Activated CD4-positive, alpha-beta memory T cell treated with anti-CD3 and anti-CD28 coated beads, Interleukin-2, amount 10 ng/mL, durations not matched to agents 7 days and 5 days (primary cell): ENCODE measurements at regions not wholly inside any gene's neighbourhood (a gene's known extent, or its start where the extent isn't known, plus 50 kb on each side); places are given as distances from the start of the nearest gene placed in this dataset.

Source experiments
- CTCF ChIA-PET: fragments of 350-600 bp; sonication (Branson Sonifier 250); formaldehyde crosslinking; loops from one replicate; lab custom pipeline; 2021; ENCODE audit warnings: antibody characterized with exemption, inconsistent platforms; lab: Charles Lee
- POLR2A ChIA-PET: fragments of 350-600 bp; sonication (Branson Sonifier 250); formaldehyde crosslinking; loops from one replicate; lab custom pipeline; 2021; ENCODE audit warnings: antibody characterized with exemption; lab: Charles Lee
- DNase-seq: peaks from one replicate; pipeline ENCODE4 v3.0.0-alpha.2; 2020
- H3K27ac Mint-ChIP-seq: one replicate; pipeline ENCODE4 v1.8.0; 2021; ENCODE audit warnings: mild to moderate bottlenecking, mixed read lengths
- H3K27me3 Mint-ChIP-seq: one replicate; pipeline ENCODE4 v1.8.0; 2021; ENCODE audit warnings: mixed read lengths
- H3K36me3 Mint-ChIP-seq: one replicate; pipeline ENCODE4 v1.8.0; 2021; ENCODE audit warnings: low read depth, mixed read lengths
- H3K4me1 Mint-ChIP-seq: one replicate; pipeline ENCODE4 v1.8.0; 2021; ENCODE audit warnings: mixed read lengths
- H3K4me3 Mint-ChIP-seq: one replicate; pipeline ENCODE4 v1.8.0; 2021; ENCODE audit warnings: mild to moderate bottlenecking, mixed read lengths
- H3K9me3 Mint-ChIP-seq: one replicate; pipeline ENCODE4 v1.8.0; 2021; ENCODE audit warnings: mixed read lengths

DNA sequence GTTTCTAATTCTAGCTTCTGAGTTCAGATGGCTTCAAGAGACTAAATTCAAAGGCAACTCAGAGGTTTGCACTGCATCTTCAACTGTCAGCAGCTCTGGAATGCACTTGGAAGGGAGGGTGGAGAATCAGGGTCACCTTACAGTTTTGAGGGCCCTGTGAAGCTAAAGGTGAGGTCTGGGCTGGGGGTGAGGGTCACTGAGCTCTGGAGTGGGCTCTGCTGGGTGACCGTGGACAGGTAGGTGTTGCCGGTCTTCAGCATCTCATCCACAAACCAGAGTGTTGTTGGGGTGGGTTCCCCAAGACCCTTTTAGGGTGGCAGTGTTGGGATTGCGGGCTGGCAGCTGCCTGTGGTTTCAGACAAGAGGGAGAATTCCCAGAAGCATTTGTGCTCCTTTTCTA lies 70.1 kb upstream of the CXCR4 start:
- H3K9me3 Mint-ChIP-seq, result peaks cover 5% of the 10 kb centered on the region
- peaks cover 2% of the 10 kb centered on the region for H3K27me3 Mint-ChIP-seq
- DNase-seq, result no peak
- H3K36me3 Mint-ChIP-seq, result peaks cover 5% of the 10 kb centered on the region
- ChIA-PET POLR2A (no interaction called here), CTCF (no interaction called here)
- H3K4me1 Mint-ChIP-seq, result no peaks in the 10 kb centered on the region
- no peak overlapping the region for H3K27ac Mint-ChIP-seq
- no peak overlapping the region for H3K4me3 Mint-ChIP-seq

DNA sequence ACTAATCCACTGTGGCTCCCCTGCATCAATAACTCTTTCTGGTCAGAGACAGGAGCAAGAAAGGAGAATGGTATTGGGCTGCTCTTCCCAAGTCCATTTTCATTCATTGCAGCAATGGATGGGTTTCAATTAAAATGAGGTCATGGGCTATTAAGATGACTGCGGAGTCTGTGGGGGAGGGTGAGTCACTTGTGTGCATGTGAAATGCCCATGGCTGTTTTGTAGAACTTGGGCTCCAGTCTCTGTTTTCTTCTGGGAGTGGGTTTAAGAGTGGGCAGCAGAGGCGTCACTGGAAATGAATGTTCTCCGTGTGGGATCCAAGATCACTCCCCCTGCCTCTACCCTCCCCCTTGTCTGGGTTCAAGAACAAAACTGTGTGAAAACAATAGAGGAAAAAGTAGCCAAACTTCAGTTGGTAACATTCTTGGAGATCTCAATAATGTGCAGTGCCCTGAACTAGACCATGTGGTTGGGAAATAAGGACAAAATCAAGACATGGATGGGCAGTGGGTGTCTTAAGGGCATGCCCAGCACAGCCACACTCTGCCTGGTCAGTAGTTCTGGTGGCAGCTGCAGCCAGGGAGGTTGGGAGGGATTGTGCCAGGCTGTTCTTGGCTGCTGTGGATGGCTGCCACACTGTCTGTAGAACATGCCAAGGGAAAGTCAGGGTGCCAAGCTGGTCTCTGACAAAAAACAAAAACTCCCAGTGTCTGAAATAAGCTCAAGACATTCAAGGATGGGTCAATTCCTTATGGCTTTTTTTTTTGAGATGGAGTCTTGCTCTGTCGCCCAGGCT lies 68.2 kb upstream of the CXCR4 start:
- CTCF ChIA-PET, result no interaction called here
- DNase-seq, result no peak

DNA sequence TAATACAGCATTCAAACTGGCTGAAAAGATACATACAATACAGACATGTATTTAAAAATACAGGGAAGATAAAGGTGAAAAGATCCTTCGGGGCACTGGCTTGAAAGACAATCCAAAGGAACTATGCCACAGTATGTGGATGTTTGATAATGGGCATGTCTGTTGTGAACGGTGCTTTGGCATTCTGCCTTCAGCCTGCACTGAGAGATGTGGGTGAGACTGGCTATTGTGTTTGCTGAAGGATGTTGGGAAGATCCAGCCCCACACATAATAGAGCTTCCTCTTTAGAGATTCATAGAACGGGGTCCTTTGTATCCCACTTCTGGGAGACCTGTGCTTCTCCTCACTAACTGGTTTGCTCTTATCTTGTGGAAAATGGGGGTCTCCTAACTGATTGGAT lies 65.1 kb upstream of the CXCR4 start:
- Mint-ChIP-seq H3K4me3 (no peak overlapping the region), H3K9me3 (peaks cover 20% of the 10 kb centered on the region), H3K36me3 (peaks cover 7% of the 10 kb centered on the region), H3K4me1 (peaks cover 5% of the 10 kb centered on the region), H3K27me3 (peaks cover 6% of the 10 kb centered on the region), H3K27ac (no peak overlapping the region)
- ChIA-PET CTCF (no interaction called here), POLR2A (no interaction called here)
- no peak for DNase-seq

More for the DNA sequence above, 68.2 kb upstream of the CXCR4 start:
- POLR2A ChIA-PET, result no interaction called here
- Mint-ChIP-seq H3K4me1 (no peaks in the 10 kb centered on the region), H3K4me3 (no peak overlapping the region), H3K9me3 (peaks cover 9% of the 10 kb centered on the region), H3K36me3 (peaks cover 5% of the 10 kb centered on the region), H3K27me3 (peaks cover 2% of the 10 kb centered on the region), H3K27ac (no peak overlapping the region)

DNA sequence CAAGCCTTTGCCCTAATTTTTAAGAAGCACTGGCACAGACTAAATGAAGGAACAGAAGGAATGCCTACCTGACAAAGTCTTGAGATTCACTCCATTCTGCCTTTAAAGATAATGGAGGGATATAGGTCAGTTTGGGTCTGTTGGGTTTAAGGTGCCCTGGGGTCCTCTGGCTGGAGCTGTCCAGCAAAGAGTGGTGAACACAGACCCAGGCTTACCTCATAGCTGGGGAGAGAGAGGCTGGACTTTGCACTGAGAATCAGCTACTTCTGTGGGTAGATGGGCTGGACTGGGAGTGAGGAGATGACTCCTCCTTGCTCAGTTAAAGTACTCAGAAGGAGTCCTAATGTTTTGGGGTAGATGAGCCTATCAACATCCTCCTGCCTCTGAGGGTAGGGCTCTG lies 64.4 kb upstream of the CXCR4 start:
- peaks cover 5% of the 10 kb centered on the region for H3K36me3 Mint-ChIP-seq
- no peak overlapping the region for H3K27ac Mint-ChIP-seq
- ChIA-PET POLR2A (no interaction called here), CTCF (no interaction called here)
- DNase-seq, result no peak
- no peak overlapping the region for H3K4me3 Mint-ChIP-seq
- peaks cover 5% of the 10 kb centered on the region for H3K4me1 Mint-ChIP-seq
- peaks cover 6% of the 10 kb centered on the region for H3K27me3 Mint-ChIP-seq
- H3K9me3 Mint-ChIP-seq, result peaks cover 20% of the 10 kb centered on the region

DNA sequence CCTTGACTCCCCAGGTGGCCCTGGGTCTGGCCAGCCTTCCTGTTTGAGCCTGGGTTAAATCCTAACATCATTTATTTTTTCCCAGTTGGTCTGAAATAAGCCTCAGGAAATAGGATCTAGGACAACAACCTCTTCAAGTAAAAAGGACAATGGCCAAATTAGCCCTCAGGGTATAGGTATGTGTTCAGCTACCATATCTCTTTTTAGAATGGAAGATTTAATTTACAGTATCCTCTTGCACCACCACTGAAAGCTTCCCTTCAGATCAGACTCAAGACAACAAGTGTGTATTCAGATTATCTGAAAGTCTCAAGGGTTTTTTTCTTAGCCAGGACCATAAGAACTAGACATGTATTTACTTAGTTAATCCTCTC lies 61.6 kb upstream of the CXCR4 start:
- Mint-ChIP-seq H3K4me3 (no peak overlapping the region), H3K9me3 (peaks cover 23% of the 10 kb centered on the region), H3K36me3 (peaks cover 2% of the 10 kb centered on the region), H3K4me1 (peaks cover 5% of the 10 kb centered on the region), H3K27ac (no peak overlapping the region), H3K27me3 (peaks cover 13% of the 10 kb centered on the region)
- no peak for DNase-seq
- ChIA-PET CTCF (no interaction called here), POLR2A (no interaction called here)

DNA sequence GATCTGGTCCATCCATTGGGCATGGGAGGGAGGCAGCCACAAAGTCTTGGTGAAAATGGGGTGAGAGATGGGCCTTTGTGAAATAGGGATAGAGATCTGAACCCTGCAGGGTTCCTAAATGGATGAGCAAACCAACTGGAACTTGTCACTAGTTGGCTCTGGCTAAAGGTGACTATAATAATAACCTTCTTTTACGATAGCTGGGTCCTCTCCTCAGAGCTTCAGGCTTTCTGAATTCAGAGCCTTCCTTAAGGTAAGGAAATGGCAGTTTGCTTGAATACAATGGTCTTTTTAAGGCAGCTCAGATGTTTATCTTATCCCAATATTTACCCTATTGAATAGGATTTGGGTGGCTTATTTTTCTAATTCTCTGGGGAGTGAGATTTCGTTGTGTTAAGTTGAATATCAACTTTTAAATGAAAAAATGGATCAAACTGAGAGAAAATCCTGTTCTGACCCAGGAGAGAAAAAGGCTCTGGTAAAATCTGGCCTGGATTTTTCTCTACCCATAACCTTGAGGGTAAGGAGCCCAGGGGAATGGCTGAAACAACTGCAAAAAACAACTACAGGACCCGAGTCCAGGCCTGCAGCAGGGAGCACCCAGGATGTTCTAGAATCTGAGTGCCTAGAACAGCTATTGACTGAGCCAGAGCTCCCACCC lies 61.1 kb upstream of the CXCR4 start:
- Mint-ChIP-seq H3K9me3 (peaks cover 22% of the 10 kb centered on the region), H3K27me3 (peaks cover 12% of the 10 kb centered on the region), H3K4me1 (peaks cover 5% of the 10 kb centered on the region), H3K36me3 (peaks cover 2% of the 10 kb centered on the region), H3K27ac (no peak overlapping the region), H3K4me3 (no peak overlapping the region)
- ChIA-PET POLR2A (no interaction called here), CTCF (no interaction called here)
- DNase-seq, result no peak

DNA sequence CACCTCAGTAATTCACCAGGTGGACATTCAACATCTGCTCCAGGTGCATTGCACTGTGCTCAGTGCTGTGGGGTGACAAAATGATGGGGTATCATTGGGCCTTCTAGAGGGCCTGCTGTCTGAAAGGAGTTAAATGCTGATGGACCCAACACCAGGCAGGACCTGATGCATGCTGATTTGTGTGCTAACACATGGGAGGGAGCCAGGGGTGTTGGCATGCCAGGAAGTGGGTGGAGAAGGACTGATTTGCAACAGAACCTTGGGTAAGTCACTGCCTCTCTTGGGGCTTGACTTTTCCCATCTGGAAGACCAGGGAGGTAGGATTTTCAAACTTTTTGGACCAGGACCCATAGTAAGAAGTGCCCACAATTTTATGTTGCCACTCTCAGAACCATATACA lies 57.9 kb upstream of the CXCR4 start:
- POLR2A ChIA-PET, result no interaction called here
- peaks cover 11% of the 10 kb centered on the region for H3K4me1 Mint-ChIP-seq

DNA sequence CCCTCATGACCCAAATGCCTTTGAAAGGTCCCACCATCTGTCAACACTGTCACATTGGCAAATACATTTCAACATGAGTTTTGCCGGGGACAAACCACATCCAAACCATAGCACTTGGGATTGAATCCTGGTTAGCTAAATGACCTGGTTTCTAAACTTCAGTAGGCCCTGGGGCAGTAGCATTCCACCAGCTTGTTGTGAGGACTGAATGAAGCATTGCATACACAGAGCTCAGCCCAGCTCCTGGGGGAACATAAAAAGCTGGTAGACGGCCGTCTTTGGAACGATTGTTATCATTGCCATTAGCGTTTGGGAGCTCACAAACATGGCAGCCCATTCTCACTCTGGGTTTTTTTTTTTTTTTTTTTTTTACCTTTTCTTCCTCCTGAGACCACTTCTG lies 57.5 kb upstream of the CXCR4 start:
- Mint-ChIP-seq H3K4me3 (no peak overlapping the region), H3K27ac (no peak overlapping the region), H3K36me3 (peaks cover 2% of the 10 kb centered on the region), H3K27me3 (peaks cover 15% of the 10 kb centered on the region), H3K4me1 (peaks cover 11% of the 10 kb centered on the region), H3K9me3 (peaks cover 19% of the 10 kb centered on the region)
- POLR2A ChIA-PET, result no interaction called here
- CTCF ChIA-PET, result interaction anchor here (0.7 kb wide), 2 partner anchors 48 to 1050 kb away, joined by 3 read pairs; no protein-coding TSS in a partner anchor
- no peak for DNase-seq

More for the DNA sequence above, 57.9 kb upstream of the CXCR4 start:
- peaks cover 19% of the 10 kb centered on the region for H3K9me3 Mint-ChIP-seq
- CTCF ChIA-PET, result interaction anchor here (0.7 kb wide), 2 partner anchors 47 to 1050 kb away, joined by 3 read pairs; no protein-coding TSS in a partner anchor
- H3K27me3 Mint-ChIP-seq, result peaks cover 15% of the 10 kb centered on the region
- DNase-seq, result no peak
- peaks cover 2% of the 10 kb centered on the region for H3K36me3 Mint-ChIP-seq
- no peak overlapping the region for H3K4me3 Mint-ChIP-seq
- H3K27ac Mint-ChIP-seq, result no peak overlapping the region

DNA sequence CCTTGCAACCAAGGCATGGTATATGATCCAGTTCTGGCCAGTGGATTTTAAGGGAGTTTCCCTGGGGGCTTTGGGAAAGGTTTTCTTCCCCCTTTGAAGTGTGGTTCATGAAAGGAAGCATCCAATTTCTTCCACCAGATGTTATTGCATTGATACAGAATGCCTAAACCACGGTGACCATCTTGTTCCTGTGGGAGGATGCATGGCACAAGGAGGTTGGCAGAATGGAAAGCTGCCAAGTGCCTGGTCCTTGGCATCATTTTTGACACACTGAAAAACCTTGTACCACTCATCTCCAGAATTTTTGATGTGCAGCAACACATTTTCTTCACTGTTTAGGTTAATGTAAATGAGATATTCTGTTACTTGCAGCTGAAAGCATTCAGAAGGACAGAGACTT lies 55.2 kb upstream of the CXCR4 start:
- no peak overlapping the region for H3K27ac Mint-ChIP-seq
- H3K27me3 Mint-ChIP-seq, result peaks cover 10% of the 10 kb centered on the region
- peaks cover 6% of the 10 kb centered on the region for H3K4me1 Mint-ChIP-seq
- POLR2A ChIA-PET, result no interaction called here
- peaks cover 8% of the 10 kb centered on the region for H3K9me3 Mint-ChIP-seq
- no peak overlapping the region for H3K4me3 Mint-ChIP-seq
- no peaks in the 10 kb centered on the region for H3K36me3 Mint-ChIP-seq
- no peak for DNase-seq
- CTCF ChIA-PET, result no interaction called here

DNA sequence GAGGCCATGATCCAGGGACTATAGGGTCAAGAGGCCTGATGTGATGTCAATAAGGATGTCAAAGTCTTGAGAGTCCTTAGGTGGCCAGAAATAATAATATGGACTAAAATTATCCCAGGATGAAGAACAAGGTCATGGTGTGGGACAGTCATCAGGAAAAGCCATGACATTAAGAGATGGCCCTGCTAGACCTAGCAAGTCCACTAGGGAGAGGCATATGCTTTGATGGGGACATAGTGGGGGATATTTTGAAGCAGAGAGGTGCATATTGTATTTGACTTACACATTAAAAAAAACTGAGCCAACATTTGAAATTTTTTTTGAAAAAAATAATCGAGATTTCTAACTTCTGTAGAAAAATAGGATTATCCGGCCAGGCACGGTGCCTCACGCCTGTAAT lies 53.3 kb upstream of the CXCR4 start:
- no peak for DNase-seq
- ChIA-PET CTCF (no interaction called here), POLR2A (no interaction called here)
- Mint-ChIP-seq H3K27me3 (peaks cover 4% of the 10 kb centered on the region), H3K4me3 (no peak overlapping the region), H3K9me3 (peaks cover 6% of the 10 kb centered on the region), H3K4me1 (peaks cover 6% of the 10 kb centered on the region), H3K27ac (no peak overlapping the region), H3K36me3 (no peaks in the 10 kb centered on the region)

DNA sequence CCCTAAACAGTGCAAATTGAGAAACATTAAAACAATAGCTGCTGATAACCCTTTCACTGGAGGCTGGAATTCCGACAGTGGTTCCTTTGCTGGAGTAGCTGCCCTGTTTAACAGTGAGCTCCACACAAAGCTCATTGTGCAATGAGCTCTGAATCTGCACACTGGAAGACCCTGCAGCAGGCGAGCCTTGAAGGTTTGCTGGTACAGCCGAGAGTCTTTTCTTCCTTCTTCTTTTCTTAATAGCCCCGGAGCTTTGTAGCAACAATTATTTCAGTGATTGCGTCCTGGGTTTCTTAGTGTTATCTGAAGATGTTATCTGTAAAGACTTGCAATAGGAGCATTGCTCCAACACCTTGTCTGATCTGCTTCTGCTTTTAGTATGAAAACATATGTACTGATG lies 50.8 kb upstream of the CXCR4 start:
- no peak for DNase-seq
- Mint-ChIP-seq H3K4me3 (no peak overlapping the region), H3K27me3 (peaks cover 3% of the 10 kb centered on the region), H3K4me1 (peaks cover 6% of the 10 kb centered on the region), H3K9me3 (peaks cover 3% of the 10 kb centered on the region), H3K36me3 (no peaks in the 10 kb centered on the region), H3K27ac (no peak overlapping the region)
- ChIA-PET POLR2A (no interaction called here), CTCF (no interaction called here)

DNA sequence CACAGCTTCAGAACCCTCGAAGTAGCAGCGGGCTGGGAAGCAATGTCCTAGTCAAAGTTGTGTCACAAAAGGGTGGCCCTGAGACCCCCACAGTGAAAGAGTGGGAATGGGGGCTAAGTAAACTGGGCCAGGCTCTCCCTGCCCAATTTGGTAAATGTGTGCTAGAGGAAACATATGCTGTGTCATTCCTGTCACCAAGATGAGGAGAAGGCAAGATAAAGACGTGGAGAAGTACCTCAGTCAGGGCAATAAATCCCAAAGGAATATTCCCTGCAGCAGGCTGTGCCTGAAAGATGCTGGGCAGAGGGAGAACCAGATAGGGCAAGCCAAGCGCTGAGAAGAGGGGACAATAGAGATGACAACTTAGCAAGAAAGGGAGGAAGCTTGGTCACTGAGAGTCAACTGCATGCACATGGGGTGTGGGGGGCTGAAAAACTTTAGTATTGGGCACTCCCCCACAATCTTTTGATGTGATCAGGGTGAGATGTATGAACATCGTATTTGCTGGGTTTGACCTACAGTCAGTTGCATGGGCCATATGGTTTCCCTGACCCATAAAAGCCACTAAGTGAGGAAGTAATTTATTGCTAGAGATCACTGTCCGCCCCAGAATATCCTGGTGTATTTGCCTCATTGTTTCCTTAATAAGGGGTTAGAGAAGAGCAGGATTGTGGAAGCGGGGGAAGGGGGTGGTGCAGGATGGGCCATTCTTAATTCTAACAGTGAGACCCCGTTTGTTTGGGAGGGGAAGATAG lies 49.9 kb upstream of the CXCR4 start:
- H3K27me3 Mint-ChIP-seq, result no peaks in the 10 kb centered on the region
- H3K4me1 Mint-ChIP-seq, result peaks cover 8% of the 10 kb centered on the region
- no peak overlapping the region for H3K4me3 Mint-ChIP-seq
- no peak for DNase-seq
- CTCF ChIA-PET, result no interaction called here
- H3K36me3 Mint-ChIP-seq, result no peaks in the 10 kb centered on the region
- no peak overlapping the region for H3K27ac Mint-ChIP-seq
- POLR2A ChIA-PET, result no interaction called here
- peaks cover 4% of the 10 kb centered on the region for H3K9me3 Mint-ChIP-seq
